NCI-H2171 treated with DMSO at 0.1 percent for 48 hours (cell line): ENCODE measurements at regions not wholly inside any gene's neighbourhood (a gene's known extent, or its start where the extent isn't known, plus 50 kb on each side); places are given as distances from the start of the nearest gene placed in this dataset.
A peak's percentile ranks its signal among the peaks of the same experiment; 100 is the strongest.

Experiments
- DNase-seq: peaks from one replicate; lab custom pipeline; 2025; lab: John Stamatoyannopoulos, UW

DNA sequence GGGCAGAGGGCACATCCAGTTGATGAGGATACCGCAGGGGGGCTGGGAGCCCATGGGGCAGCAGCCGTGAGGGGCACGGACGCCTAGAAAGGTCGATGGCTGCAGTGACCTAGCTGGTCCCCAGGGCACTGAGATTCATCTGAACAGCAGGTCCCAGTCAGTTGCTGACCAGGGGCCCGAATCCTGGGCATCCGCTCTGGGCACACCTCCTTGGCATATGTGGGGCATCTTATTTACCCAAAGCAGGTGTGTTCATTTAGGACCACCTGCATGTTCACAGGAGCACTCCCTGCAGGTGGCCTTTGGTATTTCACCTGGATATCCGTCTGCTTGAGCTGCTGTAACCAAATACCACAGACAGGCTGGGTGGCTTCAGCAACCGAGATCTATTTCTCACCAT is 72.0 kb upstream of the ODC1 start:
- DNase-seq, result peak; percentile 21

DNA sequence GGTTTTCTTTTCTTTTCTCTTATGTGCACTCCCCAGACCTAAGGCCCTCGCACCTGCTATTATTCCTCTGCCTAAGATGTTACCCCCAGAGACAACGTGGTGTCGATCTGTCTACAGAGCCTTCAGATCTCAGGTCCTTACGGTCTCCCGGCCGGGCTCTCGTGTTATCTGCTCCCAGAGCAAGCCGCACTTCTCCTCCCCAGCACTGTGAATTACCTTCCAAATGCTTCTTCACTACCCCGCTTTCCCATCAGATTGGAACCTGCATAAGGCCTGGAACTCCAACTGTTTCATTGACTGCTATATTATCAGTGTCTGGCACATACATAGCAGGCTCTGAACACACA is 71.2 kb upstream of the ODC1 start:
- no peak for DNase-seq

DNA sequence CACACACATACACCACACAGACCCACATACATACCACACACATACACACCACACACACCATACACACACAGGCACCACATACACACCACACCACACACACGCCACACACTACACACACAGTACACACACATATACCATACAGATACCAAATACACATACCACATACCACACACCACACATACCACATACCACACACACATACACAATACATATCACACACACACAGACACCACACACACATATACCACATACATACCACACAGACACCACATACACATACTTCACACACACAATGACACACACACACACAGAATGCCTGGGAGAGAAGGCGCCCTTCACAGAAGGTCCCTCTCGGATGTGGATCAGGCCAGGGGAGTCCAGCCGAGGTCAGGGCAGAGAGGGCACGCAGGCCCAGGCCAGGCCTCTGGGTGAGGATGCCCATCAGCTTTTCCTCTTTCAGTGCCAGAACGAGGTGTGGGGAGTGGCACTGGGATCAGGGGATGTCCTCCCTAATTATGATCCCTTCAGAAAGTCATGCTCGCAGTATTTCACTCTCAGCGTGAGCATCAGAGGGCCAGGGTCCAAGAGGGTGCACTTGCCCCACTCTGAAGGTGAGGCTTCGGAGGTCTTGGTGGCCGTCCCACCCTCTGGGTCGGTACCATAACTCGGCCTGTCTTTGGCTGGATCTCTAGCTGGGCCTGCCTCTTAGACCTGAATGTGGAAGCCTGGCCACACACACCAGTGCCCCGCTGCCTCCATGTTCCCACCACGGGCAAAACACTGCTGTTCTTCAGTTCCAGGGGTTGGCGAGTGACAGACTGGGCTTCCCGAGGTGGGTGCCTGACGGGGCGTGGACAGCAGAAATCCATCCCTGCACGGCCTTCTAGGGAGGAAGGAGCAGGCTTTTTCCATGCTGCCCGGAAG is 70.6 kb upstream of the ODC1 start:
- no peak for DNase-seq

DNA sequence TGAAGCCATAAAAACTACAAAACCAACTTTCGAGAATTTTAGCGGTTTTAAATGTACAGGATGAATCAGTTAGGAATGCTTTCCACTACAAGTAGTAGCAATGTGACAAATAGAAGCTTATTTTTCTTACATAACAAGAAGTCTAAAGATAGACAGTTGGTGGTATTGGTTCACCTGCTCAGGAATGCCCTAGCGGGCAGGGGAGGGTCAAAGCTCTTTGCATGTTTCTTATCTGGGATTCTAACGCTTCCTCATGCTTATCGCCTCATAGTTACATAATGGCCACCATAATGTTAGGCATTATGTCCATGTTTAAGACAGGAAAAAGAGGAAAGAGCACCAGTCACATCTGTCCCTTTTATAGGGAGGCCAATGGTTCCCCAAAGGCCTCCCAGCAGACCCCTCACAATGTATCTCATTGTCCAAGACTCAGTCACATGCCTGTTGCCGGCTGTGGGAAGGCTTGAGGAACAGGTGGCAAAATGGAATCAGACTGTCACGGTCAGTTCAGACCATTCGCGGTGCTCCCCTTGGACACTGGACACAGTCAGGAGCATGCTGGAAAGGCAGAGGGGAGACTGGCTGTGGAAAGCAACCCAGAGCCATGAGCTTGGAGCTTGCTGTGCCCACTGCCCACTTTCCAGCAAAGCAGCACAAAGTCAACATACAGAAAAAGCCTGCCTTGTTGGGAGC is 69.4 kb upstream of the ODC1 start:
- no peak for DNase-seq

DNA sequence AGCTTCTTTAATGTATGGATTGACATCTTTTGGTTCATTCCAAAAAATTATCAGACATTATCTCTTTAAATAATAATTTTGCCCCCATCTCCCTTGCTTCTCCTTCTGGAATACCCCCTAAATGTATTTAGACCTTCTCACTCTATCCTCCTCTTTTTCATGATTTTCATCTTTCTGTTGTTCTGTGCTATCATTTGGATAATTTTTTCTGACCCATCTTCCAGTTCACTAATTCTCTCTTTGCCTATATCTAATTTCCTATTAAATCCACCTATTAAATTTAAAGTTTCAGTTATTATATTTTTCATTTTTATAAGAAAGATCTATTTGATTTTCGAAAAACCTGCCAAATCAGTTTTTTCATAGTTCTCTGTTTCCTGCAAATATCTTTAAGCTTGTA is 67.8 kb upstream of the ODC1 start:
- DNase-seq, result no peak

DNA sequence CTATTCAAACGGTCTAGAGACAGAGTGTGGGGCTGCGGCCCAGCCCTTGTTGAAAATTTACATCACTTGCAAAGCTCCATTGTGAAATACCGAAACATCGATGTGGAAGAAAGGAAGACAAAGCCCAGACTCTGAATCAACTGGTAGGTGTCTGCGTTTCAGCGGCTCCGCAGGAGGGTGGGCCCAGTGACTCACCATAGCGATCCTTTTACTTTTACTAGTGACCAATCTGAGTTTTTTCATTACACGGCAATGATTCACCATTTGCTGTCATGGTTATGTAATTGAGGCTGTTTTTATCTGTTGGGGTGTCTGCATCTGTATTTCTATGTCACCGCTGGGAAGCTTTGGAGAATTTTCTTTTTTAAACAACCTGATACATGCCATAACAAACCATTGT is 66.6 kb upstream of the ODC1 start:
- no peak for DNase-seq

DNA sequence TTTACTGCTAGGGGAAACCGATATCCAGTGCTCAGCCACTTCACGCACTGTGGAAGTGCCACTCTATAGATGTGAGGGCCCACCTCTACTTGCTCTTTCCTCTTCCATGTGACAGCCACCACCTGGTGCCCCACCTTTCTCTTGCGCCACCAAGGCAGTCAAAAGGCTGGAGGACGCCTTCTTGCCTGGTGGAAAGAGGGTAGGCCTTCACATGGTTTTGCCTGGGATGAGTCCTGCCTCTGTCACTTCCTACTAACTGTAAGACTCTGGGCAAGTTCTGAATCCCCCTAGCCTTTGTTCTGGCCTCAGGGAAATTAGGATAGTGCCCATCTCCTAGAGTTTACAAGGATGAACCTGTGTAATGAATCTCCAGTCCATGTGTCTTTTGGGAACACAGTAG is 66.1 kb upstream of the ODC1 start:
- no peak for DNase-seq

DNA sequence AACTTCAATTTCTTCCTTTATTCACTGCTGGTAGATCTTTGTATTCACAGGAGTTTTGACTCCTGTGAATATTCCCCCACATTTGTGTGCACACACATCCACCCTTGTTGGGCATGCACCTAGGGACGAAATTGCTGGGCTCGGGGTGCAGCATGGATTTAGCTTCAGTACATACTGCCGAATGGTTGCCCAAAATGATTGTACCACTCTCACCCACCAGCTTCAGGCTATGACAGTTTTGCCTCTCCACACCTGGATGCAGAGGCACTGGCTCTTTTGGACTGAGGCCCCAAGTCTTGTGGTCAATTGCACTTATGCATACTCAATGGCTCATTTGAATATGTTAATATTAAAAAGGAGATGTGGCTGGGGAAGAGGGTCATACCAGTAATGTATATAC is 65.1 kb upstream of the ODC1 start:
- DNase-seq, result no peak

DNA sequence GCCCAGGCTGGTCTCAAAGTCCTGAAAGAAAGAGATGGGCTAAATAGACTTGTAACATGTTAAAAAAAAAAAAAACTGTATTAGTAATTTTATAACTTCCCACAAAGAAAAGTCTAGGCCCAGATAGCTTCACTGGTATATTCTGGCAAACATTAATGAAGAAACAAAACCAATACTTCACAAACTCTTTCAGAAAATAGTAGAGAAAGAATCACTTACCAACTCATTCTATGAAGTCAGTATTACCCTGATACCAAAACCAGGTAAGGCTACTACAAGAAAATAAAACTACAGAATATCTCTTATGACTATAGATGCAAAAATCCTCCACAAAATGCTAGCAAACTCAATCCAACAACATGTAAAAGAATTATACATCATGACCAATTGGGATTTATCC is 59.9 kb upstream of the ODC1 start:
- no peak for DNase-seq

DNA sequence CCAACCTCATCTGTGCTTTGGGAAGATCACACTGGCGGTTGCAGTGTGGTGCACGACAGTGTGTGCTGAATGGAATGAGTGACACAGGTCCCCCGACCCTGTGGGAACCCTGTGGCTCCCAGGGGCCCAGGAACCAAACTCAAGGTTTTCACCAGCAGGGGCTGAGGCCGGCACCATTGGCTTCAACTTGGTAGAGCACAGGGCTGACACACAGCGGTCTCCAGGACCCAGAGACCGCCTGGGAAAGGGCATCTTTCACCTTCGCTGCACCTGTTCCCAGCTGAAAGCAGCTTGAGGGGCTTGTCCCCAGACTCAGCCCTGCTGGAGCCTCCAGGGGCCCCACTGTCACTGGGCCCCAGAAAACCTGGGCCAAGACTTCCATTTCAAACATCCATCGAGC is 59.0 kb upstream of the ODC1 start:
- DNase-seq, result no peak

DNA sequence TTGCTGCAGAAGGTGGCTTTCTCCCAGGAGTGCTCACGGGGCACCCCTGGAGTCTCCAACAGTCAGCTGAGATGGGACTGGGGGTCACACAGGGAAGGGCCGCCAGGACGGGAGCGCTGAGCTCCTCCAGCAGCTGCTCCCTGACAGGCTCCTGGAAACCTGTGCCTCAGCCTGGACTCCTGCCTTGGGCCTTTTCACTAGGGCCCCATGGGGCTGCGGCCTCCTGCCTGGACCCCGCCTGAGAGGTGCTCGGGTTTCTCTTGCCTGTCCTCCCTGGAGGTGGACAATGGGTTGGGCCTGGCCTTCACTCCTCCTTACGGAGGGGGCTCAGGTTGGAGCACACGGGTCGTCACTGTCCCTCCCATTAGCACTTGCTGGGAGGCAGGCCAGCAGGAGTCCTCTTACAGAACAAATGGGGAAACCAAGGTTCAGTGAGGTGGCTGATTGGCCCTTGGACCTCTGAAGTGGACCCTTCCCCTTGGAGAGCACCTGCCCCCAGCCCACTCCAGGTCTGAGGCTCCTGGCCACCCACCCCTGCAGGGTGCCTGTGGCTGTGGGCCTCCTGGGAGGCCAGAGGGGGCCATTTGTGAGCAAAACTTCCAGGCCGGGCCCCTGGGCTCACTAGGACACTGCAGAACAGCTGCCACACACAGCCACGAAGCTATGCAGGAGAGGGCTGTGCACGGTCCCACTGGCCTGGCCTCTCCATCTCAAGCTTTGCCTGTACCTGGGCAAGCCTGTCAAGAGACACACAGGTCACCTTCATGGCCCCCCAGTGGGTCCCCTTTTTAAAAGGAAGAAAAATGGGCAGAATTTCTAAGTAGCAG is 57.1 kb upstream of the ODC1 start:
- no peak for DNase-seq

DNA sequence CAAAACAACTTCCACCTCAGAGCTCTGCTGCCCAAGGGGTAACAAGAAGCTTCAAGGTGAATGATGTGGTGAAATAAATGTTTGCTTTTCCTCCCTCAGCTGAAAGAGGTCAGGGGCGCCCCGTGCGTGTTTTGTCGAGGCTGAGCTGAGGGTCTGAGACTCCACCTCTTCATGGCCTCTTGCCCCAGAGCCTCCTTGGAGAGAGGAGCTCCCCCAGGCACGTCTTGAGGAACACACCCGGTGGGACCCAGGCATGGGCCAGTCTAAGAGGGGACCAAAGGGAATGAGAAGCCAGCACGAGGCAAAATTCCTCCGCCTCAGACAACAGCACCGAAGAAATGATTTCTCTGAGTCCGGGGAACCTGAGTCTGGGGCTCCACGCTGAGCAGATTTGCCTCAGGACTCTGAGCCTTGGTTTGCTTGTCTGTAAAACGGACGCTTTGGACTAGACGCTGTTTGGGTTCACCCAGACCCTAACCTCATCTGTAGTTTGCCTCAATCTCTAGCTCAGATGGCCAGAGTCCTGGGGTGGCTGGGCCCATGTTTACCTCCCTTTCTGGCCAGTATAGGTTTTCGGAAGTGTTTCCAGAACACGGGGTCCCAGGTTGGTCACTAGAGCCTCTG is 56.4 kb upstream of the ODC1 start:
- no peak for DNase-seq

DNA sequence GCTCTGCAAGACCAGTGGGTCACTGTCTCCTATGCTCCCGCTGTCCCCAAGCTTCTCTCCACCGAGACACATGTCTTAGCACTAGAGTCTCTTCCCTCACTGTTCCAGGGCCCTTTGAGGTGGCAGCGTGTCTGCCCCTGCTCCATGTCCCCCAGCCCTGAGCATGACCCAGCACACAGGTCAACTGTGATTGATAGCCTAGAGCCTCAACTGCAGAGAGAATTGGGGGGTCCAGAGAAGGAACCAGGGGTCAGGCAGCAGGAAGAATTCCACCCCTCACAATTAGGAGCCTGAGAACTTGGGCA is 54.6 kb upstream of the ODC1 start:
- DNase-seq, result no peak

DNA sequence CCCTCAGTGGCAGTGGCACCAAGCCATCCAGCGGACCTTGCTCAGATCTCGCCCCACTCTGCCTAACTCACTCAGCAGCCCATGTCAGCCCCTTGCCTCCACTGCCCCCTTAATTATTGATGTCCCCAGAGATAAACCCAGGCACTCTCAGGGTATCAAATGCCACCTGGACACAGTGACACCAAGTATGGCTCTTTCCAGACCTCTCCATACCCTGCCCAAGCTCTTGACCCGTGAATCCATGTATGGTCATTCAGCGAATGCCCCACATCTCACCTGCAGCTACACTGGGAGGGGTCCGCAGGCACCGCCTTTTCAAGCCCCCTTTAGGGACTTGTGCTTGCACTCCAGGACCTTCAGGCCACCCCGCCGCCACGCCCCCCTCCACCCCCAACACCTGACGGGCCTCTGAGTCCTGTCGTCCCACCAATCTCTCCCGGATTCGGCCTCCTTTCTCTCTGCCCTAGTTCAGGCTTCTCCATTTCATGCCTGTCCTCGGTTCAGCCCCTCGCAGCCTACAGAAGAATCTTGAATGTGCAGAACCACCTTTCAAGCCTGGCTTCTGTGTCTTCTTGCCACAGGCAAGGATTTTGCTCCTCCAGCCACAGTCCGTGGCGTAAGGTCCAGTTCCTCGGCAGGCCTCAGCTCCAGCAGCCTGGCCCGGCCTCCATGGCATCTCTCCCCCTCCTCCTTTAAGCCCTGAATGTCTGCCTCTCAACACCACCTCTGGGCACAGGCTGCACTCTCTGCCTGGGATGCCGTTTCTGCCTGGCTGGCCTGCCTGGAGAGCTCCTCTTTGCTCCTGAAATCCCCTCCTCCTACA is 54.1 kb upstream of the ODC1 start:
- DNase-seq, result no peak

DNA sequence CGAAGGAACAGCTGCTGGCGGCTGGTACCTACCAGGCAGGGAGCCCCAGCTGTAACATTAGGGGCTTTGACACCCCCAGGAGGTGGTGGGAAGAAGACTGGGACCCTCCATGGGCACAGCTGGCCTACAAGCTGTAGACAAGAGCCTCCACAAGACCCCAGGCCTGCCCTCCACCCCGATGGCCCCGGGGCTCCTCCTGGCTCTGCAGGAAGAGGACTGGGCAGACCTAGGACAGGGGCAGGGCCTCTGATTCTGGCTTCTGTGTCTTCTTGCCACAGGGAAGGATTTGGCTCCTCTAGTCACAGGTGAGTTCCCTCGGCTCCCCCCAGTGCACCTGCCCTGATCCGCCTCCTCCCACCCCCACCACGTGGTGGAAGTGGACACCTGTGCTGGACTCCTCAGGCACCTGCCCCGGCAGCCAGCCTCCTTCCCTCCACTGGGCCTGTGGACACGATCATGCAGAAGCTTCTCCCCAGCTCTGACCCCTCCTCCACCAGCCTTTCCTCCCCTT is 53.4 kb upstream of the ODC1 start:
- no peak for DNase-seq

DNA sequence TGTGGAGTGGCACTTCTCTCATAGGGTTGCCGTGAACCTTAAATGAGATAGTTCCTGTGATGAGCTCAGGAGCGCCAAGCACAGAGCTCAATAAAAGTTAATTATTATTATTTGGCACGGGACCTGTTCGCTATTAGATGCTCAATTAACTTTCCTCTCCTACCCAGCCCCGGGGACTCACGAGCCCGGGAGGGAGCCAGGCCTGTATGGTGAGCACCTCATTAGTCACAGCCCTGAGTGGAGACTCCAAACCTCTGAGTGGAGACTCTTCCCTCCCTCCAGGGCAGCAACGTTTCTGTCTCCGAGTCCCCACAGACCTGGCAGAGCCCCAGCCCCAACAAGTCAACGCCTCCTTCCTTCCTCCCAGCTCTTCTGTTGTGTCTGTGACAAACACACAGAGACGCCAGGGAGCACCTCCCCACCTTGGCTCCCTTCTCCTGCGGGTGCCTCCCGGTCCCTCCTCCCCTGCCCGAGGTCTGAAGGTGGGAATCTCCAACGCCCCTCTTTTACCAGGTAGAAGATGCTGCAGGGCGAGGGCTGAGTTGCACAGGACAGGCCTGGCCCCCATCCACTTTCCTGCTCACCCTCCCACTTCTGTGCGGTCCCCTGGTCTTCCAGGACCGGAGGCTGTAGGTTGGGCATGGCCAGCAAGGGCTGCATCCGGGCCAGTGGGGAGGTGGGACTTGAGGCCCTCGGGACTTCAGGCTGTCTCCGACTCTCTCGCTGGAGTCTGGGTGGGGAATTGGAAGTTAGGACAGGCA is 52.7 kb upstream of the ODC1 start:
- no peak for DNase-seq

DNA sequence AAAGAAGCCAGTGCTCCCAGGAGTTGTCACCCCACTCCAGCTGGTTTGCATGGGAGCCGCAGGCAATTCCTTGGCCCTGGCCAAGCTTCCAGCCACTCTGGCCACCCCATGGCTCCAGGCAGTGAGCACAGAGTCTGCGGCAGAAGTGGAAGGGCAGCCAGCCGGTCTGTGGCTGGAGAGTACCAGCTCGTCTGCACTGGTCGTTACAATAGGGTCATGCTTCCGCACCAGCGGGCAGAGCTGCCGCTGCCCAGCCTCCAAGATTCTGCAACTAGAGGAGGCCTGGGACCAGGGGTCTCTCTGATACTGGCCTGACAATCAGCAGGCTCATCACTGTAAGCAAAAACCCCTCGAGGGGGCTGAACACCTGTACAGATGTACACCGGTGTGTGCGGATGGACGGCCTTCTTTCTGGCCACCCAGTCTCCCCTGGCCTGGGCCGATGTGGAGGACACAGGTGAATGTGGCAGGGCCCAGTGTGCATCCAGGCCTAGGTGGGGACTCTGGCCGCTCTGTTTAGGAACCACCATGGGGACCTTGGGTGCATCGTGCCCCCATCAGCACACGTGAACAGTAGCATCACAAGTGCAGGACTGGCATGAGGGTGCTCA is 51.9 kb upstream of the ODC1 start:
- no peak for DNase-seq

DNA sequence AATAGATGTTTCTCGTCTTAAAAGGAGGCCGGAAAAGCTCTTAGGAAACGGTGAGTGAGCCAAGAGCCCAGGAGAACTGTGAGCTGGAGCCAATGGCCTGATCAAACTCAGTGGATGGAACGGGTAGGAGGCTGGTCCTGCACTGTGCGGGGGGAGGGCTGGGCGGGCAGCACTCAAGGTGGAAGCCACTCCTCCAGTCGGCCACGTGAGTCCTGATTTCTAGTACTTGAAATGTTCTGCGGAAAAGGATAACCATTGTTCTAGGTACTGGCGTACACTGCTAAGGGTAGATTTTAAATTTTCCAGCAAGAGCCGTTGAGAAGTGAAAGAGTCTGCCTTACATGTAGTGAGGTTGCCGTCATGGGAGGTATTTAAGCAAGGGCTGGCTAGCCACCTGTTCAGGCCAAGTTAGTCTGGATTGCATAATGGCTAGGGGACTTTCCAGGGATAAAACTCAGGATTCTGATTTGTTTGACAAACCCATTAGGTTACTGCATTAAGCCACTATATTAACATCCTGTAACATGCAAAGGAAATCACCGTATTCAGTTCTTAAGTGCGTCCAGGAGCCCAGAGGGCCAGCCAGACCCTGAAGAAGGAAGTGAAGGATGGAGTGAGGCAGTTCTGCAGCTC is 51.3 kb upstream of the ODC1 start:
- DNase-seq, result no peak

DNA sequence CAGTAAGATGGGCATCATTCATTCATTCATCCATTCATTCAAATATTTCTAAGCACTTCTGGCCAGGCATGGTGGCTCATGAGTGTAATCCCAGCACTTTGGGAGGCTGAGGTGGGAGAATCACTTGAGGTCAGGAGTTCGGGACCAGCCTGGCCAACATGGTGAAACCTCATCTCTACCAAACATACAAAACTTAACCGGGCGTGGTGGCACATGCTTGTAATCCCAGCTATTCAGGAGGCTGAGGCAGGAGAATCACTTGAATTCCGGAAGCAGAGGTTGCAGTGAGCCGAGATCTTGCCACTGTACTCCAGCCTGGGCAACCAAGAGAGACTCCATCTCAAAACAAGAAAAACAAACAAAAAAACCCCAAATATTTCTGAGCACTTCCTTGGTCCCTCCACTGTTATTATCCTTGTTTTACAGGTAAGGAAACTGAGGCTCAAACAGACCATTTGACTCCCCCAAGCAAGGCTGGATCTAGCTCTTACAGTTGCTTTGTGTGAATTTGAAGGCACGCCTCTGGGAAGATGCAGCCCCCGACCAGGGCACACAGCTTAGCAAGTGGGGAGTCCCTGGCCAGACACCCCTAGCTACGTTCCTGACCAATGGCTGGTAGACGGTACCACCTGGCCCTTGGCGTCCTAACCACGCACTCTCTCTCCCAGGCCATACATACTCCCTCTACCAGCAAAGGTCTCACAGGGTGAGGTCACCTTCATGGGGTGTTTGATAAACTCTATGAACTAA is 50.6 kb upstream of the ODC1 start:
- no peak for DNase-seq
